ENCODE measurements at regions not wholly inside any gene's neighbourhood (a gene's known extent, or its start where the extent isn't known, plus 50 kb on each side); places are given as distances from the start of the nearest gene placed in this dataset.
A peak's percentile ranks its signal among the peaks of the same experiment; 100 is the strongest.

DNA sequence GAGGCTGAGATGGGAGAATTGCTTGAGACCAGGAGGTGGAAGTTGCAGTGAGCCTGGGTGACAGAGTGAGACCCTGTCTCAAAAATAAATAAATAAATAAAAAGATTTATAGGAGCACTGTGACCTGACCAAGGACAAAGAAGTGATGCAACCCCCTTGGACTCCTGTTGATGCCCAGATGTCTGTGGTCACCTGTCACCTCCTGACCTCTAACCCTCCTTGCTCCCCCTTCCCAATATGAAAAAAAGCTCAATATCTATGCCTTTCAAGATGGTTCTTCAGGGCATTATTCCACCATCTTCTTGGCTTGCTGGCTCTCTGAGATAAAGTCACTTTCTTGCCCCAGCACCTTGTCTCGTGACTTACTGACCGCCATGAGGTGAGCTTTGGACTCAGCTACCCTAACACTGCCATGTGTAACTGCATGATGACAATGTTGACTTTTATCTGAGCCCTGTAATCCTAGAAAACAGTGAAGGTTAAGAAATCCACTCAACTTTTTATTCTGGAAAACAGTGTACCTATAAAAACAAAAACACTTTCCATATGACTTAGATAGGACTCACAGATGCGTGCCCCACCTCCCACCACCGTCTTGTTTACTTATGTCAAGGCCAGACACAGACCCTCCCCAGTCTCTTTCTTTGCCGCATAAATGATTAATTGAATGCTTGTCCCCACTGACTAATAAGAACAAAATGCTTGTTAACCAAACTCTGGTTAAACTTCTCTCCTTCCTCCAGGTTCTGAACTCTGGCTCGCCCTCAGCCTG is 360.5 kb downstream of the BUD13 start:
- H3K27ac ChIP-seq (ENCODE audit: low read length) = no peak overlapping the region
- no peaks in the 10 kb centered on the region for H3K79me2 ChIP-seq (replicated peaks; ENCODE audit: insufficient read depth, low read length)
- no peaks in the 10 kb centered on the region for H3K27me3 ChIP-seq (ENCODE audit: insufficient read depth, low read depth, low read length)
- H3K9ac ChIP-seq (ENCODE audit: low read length) = no peak overlapping the region
- no peak overlapping the region for H3K4me2 ChIP-seq (ENCODE audit: low read length)
- no peak overlapping the region for H2AFZ ChIP-seq (ENCODE audit: low read depth, low read length)
- no peaks in the 10 kb centered on the region for H3F3A ChIP-seq (ENCODE audit: insufficient read depth, low read length, poor library complexity, severe bottlenecking)
- no peaks in the 10 kb centered on the region for H3K36me3 ChIP-seq (ENCODE audit: insufficient read depth, low read length)
- no peaks in the 10 kb centered on the region for H3K9me3 ChIP-seq (ENCODE audit: low read length)
- no peaks in the 10 kb centered on the region for H3K9me2 ChIP-seq (ENCODE audit: insufficient read depth, low read length)
- H3K4me3 ChIP-seq (ENCODE audit: low read length) = no peak overlapping the region
- no peaks in the 10 kb centered on the region for H4K20me1 ChIP-seq (ENCODE audit: insufficient read depth)
- TF ChIP-seq, protein P1, sequence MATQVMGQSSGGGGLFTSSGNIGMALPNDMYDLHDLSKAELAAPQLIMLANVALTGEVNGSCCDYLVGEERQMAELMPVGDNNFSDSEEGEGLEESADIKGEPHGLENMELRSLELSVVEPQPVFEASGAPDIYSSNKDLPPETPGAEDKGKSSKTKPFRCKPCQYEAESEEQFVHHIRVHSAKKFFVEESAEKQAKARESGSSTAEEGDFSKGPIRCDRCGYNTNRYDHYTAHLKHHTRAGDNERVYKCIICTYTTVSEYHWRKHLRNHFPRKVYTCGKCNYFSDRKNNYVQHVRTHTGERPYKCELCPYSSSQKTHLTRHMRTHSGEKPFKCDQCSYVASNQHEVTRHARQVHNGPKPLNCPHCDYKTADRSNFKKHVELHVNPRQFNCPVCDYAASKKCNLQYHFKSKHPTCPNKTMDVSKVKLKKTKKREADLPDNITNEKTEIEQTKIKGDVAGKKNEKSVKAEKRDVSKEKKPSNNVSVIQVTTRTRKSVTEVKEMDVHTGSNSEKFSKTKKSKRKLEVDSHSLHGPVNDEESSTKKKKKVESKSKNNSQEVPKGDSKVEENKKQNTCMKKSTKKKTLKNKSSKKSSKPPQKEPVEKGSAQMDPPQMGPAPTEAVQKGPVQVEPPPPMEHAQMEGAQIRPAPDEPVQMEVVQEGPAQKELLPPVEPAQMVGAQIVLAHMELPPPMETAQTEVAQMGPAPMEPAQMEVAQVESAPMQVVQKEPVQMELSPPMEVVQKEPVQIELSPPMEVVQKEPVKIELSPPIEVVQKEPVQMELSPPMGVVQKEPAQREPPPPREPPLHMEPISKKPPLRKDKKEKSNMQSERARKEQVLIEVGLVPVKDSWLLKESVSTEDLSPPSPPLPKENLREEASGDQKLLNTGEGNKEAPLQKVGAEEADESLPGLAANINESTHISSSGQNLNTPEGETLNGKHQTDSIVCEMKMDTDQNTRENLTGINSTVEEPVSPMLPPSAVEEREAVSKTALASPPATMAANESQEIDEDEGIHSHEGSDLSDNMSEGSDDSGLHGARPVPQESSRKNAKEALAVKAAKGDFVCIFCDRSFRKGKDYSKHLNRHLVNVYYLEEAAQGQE (IDR thresholded peaks at IDR 0.05; ENCODE audit: borderline replicate concordance) = no peak
- no peak for TF ChIP-seq SMC3 (conservative IDR thresholded peaks at IDR 0.05; ENCODE audit: poor library complexity)

DNA sequence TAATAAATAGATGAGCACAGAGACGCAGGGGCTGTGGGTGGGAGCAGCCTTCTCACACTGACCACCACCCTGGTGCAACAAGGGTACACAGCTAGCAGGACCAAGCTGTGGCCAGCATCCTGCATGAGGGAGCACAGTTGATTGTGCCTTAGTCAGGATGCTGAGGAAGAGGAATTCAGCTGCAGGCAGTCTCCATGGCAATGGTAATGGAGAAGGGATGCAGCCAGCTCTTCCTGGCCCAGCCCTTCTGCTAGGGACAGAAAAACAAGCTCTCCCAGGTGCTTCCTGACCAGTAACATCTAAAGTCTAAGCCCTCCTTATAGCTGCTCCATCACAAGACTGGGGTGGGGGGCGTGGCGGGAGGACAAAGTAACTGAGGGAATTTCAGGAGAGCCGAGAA is 363.5 kb downstream of the BUD13 start:
- TF ChIP-seq, protein P1 (IDR thresholded peaks at IDR 0.05; ENCODE audit: borderline replicate concordance) = peak; percentile 21
- TF ChIP-seq SMC3 (conservative IDR thresholded peaks at IDR 0.05; ENCODE audit: poor library complexity) (no peak), RAD21 (conservative IDR thresholded peaks at IDR 0.05) (no peak), EP300 (conservative IDR thresholded peaks at IDR 0.05; ENCODE audit: poor library complexity, severe bottlenecking) (no peak), POLR2AphosphoS5 (IDR thresholded peaks at IDR 0.05) (peak; percentile 20)
- no peaks in the 10 kb centered on the region for H3K9me2 ChIP-seq (ENCODE audit: insufficient read depth, low read length)
- peak overlapping the region; percentile 32 for H3K27ac ChIP-seq (ENCODE audit: low read length)
- no peaks in the 10 kb centered on the region for H3K79me2 ChIP-seq (replicated peaks; ENCODE audit: insufficient read depth, low read length)
- H3K4me2 ChIP-seq (ENCODE audit: low read length) = no peak overlapping the region
- no peak overlapping the region for H2AFZ ChIP-seq (ENCODE audit: low read depth, low read length)
- H3K4me3 ChIP-seq (ENCODE audit: low read length) = no peak overlapping the region
- no peaks in the 10 kb centered on the region for H3K9me3 ChIP-seq (ENCODE audit: low read length)
- no peaks in the 10 kb centered on the region for H4K20me1 ChIP-seq (ENCODE audit: insufficient read depth)
- no peaks in the 10 kb centered on the region for H3F3A ChIP-seq (ENCODE audit: insufficient read depth, low read length, poor library complexity, severe bottlenecking)
- H3K36me3 ChIP-seq (ENCODE audit: insufficient read depth, low read length) = no peaks in the 10 kb centered on the region
- H3K9ac ChIP-seq (ENCODE audit: low read length) = no peak overlapping the region
- H3K27me3 ChIP-seq (ENCODE audit: insufficient read depth, low read depth, low read length) = no peaks in the 10 kb centered on the region

- no peak overlapping the region for H3K4me2 ChIP-seq (ENCODE audit: low read length)
- H2AFZ ChIP-seq (ENCODE audit: low read depth, low read length) = no peak overlapping the region
- no peaks in the 10 kb centered on the region for H3F3A ChIP-seq (ENCODE audit: insufficient read depth, low read length, poor library complexity, severe bottlenecking)
- no peaks in the 10 kb centered on the region for H3K9me3 ChIP-seq (ENCODE audit: low read length)
- no peak overlapping the region for H3K9ac ChIP-seq (ENCODE audit: low read length)
- no peaks in the 10 kb centered on the region for H3K27me3 ChIP-seq (ENCODE audit: insufficient read depth, low read depth, low read length)
- H3K9me2 ChIP-seq (ENCODE audit: insufficient read depth, low read length) = no peaks in the 10 kb centered on the region
- no peaks in the 10 kb centered on the region for H3K79me2 ChIP-seq (replicated peaks; ENCODE audit: insufficient read depth, low read length)
- no peaks in the 10 kb centered on the region for H4K20me1 ChIP-seq (ENCODE audit: insufficient read depth)
- no peak overlapping the region for H3K27ac ChIP-seq (ENCODE audit: low read length)
- no peaks in the 10 kb centered on the region for H3K36me3 ChIP-seq (ENCODE audit: insufficient read depth, low read length)
- no peak overlapping the region for H3K4me3 ChIP-seq (ENCODE audit: low read length)
- TF ChIP-seq TAF1 (IDR thresholded peaks at IDR 0.05; ENCODE audit: low read depth) = no peak
- TF ChIP-seq MXI1 (conservative IDR thresholded peaks at IDR 0.05; ENCODE audit: poor library complexity, severe bottlenecking) = no peak
- TF ChIP-seq, protein P1 (IDR thresholded peaks at IDR 0.05; ENCODE audit: borderline replicate concordance) = no peak
- TF ChIP-seq POLR2AphosphoS5 (IDR thresholded peaks at IDR 0.05) = no peak
- no peak for TF ChIP-seq SMC3 (conservative IDR thresholded peaks at IDR 0.05; ENCODE audit: poor library complexity)
- TF ChIP-seq EP300 (conservative IDR thresholded peaks at IDR 0.05; ENCODE audit: poor library complexity, severe bottlenecking) = no peak
- TF ChIP-seq CTCF (IDR thresholded peaks at IDR 0.05; ENCODE audit: poor library complexity, severe bottlenecking) = no peak
Measured at GRCh38 chr11:116406042-116406441, 366.7 kb downstream of the BUD13 start.

All from neural cell (in vitro differentiated cells).